Smooth muscle cell (in vitro differentiated cells): ENCODE measurements at regions not wholly inside any gene's neighbourhood (a gene's known extent, or its start where the extent isn't known, plus 50 kb on each side); places are given as distances from the start of the nearest gene placed in this dataset.
A peak's percentile ranks its signal among the peaks of the same experiment; 100 is the strongest.

Experiments used
- DNase-seq: peaks from one replicate; lab custom pipeline; 2025; ENCODE audit not compliant: unreplicated experiment; lab: John Stamatoyannopoulos, UW
- H2AFZ ChIP-seq: fragments of 200-600 bp; sonication (generic); 2 replicates; pipeline ENCODE4 v1.6.0; 2016; ENCODE audit warnings: antibody characterized with exemption, low read depth, mild to moderate bottlenecking
- H3F3A ChIP-seq: fragments of 200-600 bp; sonication (generic); 2 replicates; pipeline ENCODE4 v1.6.0; 2017; ENCODE audit warnings: antibody characterized with exemption, low read depth
- H3K27ac ChIP-seq: fragments of 200-600 bp; sonication (generic); 2 replicates; pipeline ENCODE4 v1.5.1; 2016; ENCODE audit warnings: low read depth, mild to moderate bottlenecking
- H3K27me3 ChIP-seq: fragments of 200-600 bp; sonication (generic); 2 replicates; pipeline ENCODE4 v1.6.1; 2016; ENCODE audit warnings: low read depth, mild to moderate bottlenecking
- H3K36me3 ChIP-seq: fragments of 200-600 bp; sonication (generic); 2 replicates; pipeline ENCODE4 v1.5.1; 2016; ENCODE audit warnings: low read depth
- H3K4me1 ChIP-seq: fragments of 200-600 bp; sonication (generic); 2 replicates; pipeline ENCODE4 v1.5.1; 2016; ENCODE audit warnings: low read depth
- H3K4me2 ChIP-seq: fragments of 200-600 bp; sonication (generic); 2 replicates; pipeline ENCODE4 v1.6.0; 2016; ENCODE audit warnings: mild to moderate bottlenecking
- H3K4me3 ChIP-seq: fragments of 200-600 bp; sonication (generic); 2 replicates; pipeline ENCODE4 v1.5.1; 2016; ENCODE audit warnings: mild to moderate bottlenecking
- H3K79me2 ChIP-seq: fragments of 200-600 bp; sonication (generic); 2 replicates; pipeline ENCODE4 v1.6.0; 2016; ENCODE audit warnings: low read depth, mild to moderate bottlenecking
- H3K9ac ChIP-seq: fragments of 200-600 bp; sonication (generic); 2 replicates; pipeline ENCODE4 v1.6.0; 2016; ENCODE audit warnings: low read depth
- H3K9me3 ChIP-seq: fragments of 200-600 bp; sonication (generic); replicated peaks from 2 replicates; pipeline ENCODE4 v1.5.1; 2016; ENCODE audit warnings: low read depth
- H4K20me1 ChIP-seq: fragments of 200-600 bp; sonication (generic); 2 replicates; pipeline ENCODE4 v1.6.0; 2016; ENCODE audit warnings: low read depth
- WGBS: methylation state at CpG from one replicate; pipeline ENCODE4 v1.1.7; 2016; ENCODE audit warnings: low lambda C conversion rate; 5-methylcytosine and 5-hydroxymethylcytosine counted together
- TF ChIP-seq, protein P1 (sequence below): fragments of 200-600 bp; sonication (generic); IDR thresholded peaks from 2 replicates; pipeline ENCODE4 v1.5.1; 2017; ENCODE audit warnings: borderline replicate concordance, mild to moderate bottlenecking, antibody characterized with exemption; ENCODE audit not compliant: insufficient read depth, poor library complexity, severe bottlenecking

DNA sequence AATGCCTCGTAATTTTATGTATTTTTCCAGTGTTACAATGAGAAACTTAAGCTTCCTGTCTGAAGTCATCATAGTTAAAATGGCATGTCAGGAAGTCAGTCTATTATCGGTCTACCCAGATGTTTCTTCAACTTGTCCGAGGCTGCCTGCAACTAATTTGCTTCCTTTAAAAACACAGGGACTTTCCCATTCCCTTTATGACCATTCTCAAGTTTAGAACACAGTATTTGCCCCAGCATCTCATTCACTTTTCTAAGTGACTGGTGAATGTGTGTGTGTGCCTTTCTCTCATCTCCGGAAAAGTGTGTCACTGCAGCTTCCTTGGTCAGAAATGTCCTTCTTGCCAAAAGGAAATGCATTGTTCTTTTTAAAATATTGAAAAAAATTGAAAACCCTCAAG, 466.6 kb downstream of the RAP2B start:
- H3K4me1 ChIP-seq, result no peaks in the 10 kb centered on the region
- peaks cover 4% of the 10 kb centered on the region for H3K27me3 ChIP-seq
- H3K9me3 ChIP-seq, result no peaks in the 10 kb centered on the region
- no peak for DNase-seq
- no peak overlapping the region for H3K4me2 ChIP-seq
- H3K36me3 ChIP-seq, result no peaks in the 10 kb centered on the region
- no peak overlapping the region for H3K9ac ChIP-seq
- WGBS, result 48% methylated on average over 4 of the region's 4 CpGs
- no peak overlapping the region for H3K27ac ChIP-seq
- no peaks in the 10 kb centered on the region for H4K20me1 ChIP-seq
- H2AFZ ChIP-seq, result peak overlapping the region; percentile 20
- H3F3A ChIP-seq, result no peaks in the 10 kb centered on the region
- no peaks in the 10 kb centered on the region for H3K79me2 ChIP-seq
- TF ChIP-seq, protein P1, sequence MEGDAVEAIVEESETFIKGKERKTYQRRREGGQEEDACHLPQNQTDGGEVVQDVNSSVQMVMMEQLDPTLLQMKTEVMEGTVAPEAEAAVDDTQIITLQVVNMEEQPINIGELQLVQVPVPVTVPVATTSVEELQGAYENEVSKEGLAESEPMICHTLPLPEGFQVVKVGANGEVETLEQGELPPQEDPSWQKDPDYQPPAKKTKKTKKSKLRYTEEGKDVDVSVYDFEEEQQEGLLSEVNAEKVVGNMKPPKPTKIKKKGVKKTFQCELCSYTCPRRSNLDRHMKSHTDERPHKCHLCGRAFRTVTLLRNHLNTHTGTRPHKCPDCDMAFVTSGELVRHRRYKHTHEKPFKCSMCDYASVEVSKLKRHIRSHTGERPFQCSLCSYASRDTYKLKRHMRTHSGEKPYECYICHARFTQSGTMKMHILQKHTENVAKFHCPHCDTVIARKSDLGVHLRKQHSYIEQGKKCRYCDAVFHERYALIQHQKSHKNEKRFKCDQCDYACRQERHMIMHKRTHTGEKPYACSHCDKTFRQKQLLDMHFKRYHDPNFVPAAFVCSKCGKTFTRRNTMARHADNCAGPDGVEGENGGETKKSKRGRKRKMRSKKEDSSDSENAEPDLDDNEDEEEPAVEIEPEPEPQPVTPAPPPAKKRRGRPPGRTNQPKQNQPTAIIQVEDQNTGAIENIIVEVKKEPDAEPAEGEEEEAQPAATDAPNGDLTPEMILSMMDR, result no peak
- no peak overlapping the region for H3K4me3 ChIP-seq

DNA sequence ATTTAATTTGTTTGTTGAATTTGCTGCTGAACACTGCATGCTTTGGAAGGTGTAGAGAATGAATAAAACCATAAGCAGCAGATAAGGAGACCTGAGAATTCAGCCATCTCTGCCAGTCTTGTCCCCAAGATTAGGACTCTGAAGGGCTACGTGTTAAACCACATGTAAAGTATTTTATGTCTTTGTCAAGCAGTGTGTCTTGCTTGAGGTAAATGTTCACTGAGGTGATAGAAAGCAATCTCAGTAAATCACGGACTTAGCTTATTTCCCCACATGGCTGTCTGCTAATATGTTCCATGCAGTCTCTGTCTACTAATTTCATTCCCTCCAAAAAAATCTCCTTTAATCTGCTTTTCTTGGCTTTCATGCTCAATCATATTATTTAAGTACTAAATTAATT, 467.1 kb downstream of the RAP2B start:
- whole genome bisulfite sequencing, result 87% methylated on average over 2 of the region's 2 CpGs
- no peaks in the 10 kb centered on the region for H3K79me2 ChIP-seq
- no peaks in the 10 kb centered on the region for H3F3A ChIP-seq
- H3K27me3 ChIP-seq, result peaks cover 4% of the 10 kb centered on the region
- TF ChIP-seq, protein P1, result no peak
- H3K4me2 ChIP-seq, result no peak overlapping the region
- H3K27ac ChIP-seq, result no peak overlapping the region
- DNase-seq, result no peak
- no peaks in the 10 kb centered on the region for H3K36me3 ChIP-seq
- H3K4me1 ChIP-seq, result no peaks in the 10 kb centered on the region
- H3K9me3 ChIP-seq, result no peaks in the 10 kb centered on the region
- H4K20me1 ChIP-seq, result no peaks in the 10 kb centered on the region
- no peak overlapping the region for H2AFZ ChIP-seq
- no peak overlapping the region for H3K4me3 ChIP-seq
- no peak overlapping the region for H3K9ac ChIP-seq

DNA sequence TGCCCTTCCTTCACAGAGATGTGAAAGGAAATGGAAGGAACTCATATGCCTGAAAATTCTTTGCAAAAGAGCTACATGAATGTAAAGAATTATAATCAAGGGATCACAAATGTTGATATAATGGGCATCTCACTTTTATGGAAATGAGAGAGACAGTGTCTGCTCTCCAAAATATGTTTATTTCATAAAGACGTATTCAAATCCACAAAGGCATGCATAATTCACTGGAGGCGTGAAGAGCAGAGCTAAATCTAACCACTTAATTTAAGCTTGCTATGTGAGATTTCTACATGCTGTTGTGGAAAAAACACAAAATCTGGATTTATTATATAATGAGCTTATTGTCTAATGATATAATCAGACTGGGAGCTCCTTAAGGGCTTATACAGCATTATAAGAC, 469.1 kb downstream of the RAP2B start:
- no peak for DNase-seq
- H3K4me1 ChIP-seq, result no peaks in the 10 kb centered on the region
- no peaks in the 10 kb centered on the region for H3K36me3 ChIP-seq
- 92% methylated on average over 2 of the region's 2 CpGs for WGBS
- no peak overlapping the region for H3K27ac ChIP-seq
- no peak overlapping the region for H3K4me3 ChIP-seq
- no peak overlapping the region for H3K4me2 ChIP-seq
- TF ChIP-seq, protein P1, result no peak
- no peak overlapping the region for H2AFZ ChIP-seq
- H3K79me2 ChIP-seq, result no peaks in the 10 kb centered on the region
- H3F3A ChIP-seq, result no peaks in the 10 kb centered on the region
- peaks cover 4% of the 10 kb centered on the region for H3K27me3 ChIP-seq
- H3K9me3 ChIP-seq, result no peaks in the 10 kb centered on the region
- no peak overlapping the region for H3K9ac ChIP-seq
- no peaks in the 10 kb centered on the region for H4K20me1 ChIP-seq

DNA sequence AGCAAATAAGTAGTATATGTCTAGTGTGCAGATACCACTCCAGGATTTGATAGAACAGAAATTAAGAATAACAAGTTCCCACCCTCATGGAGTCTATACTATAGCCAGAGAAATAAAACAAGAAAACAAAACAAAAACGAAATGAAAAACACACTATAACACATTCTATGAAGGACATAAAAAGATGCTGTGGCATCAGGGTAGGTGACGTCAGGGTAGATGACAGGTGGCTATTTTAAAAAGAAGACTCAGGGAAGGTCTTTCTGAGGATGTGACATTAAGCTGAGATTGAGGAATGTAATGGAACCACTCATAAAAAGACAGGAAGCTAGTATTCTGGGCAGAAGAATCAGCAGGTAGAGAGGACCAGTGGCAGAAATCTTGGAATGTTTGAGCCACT, 469.6 kb downstream of the RAP2B start:
- Histone ChIP-seq H2AFZ (no peak overlapping the region), H3K9ac (no peak overlapping the region), H3K4me3 (no peak overlapping the region), H3K27me3 (peaks cover 4% of the 10 kb centered on the region), H3K4me2 (no peak overlapping the region), H3K79me2 (no peaks in the 10 kb centered on the region), H3F3A (no peaks in the 10 kb centered on the region), H4K20me1 (no peaks in the 10 kb centered on the region), H3K9me3 (no peaks in the 10 kb centered on the region), H3K36me3 (no peaks in the 10 kb centered on the region), H3K27ac (no peak overlapping the region), H3K4me1 (no peaks in the 10 kb centered on the region)
- DNase-seq, result no peak
- TF ChIP-seq, protein P1, result no peak
- WGBS, result 88% methylated on average over 2 of the region's 2 CpGs
